Skin epidermis (tissue), 12 donors: ENCODE measurements at regions not wholly inside any gene's neighbourhood (a gene's known extent, or its start where the extent isn't known, plus 50 kb on each side); places are given as distances from the start of the nearest gene placed in this dataset.

Source experiments
- H3K27ac ChIP-seq, 21 experiments: fragments of 200-600 bp; sonication (generic) in 11 of 21; one replicate each; pipeline ENCODE4 v1.5.0; 2020; ENCODE audit warnings: mild to moderate bottlenecking in 3 of 21, inconsistent platforms in 2 of 21, moderate library complexity in 2 of 21
- H3K4me3 ChIP-seq, 7 experiments: fragments of 200-600 bp; sonication (generic) in 2 of 7; one replicate each; pipeline ENCODE4 v1.5.0; 2020; ENCODE audit warnings: inconsistent platforms in 2 of 7, mild to moderate bottlenecking in 2 of 7, moderate library complexity in 1 of 7

DNA sequence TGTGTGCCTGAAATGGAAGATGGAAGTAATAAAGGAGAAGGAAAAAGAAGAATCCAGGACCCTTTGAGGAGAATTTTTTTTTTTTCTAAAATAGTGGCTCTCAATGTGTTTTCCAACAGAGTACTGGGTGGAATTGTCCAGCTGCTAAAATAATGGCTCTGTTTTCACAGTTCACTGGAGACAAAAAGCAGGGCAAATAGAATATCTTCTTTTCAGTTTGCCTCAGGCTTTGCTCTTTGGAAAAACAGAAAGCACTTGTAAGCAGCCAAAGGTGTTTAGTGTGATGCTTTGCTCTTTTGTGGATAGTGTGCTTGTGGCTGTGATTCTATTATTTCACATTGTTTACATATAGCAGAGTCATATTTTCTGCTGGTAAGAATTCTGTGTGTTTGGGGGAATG lies 77.4 kb upstream of the MROH9 start:
- Histone ChIP-seq H3K4me3 (no peak overlapping the region), H3K27ac (no peak overlapping the region)

DNA sequence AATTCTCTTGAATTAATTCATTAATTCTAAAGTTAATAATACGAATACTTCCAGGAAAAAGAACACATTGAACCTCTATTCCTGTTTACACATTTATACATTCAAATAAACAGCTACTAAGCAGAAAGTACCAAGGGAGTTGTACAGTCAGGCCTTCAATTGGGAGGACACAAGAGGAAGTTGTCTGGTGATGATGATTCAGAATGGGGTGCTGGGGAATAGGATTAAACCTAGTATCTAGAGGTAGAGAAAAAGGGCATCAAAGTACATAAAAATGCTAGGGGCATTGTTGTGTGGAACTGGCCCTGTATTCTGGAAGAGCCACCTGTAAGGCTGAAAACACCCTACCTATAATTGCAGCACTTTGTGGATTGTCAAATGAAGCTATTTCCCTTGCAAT lies 71.7 kb upstream of the MROH9 start:
- Histone ChIP-seq H3K27ac (no peak overlapping the region), H3K4me3 (no peak overlapping the region)

DNA sequence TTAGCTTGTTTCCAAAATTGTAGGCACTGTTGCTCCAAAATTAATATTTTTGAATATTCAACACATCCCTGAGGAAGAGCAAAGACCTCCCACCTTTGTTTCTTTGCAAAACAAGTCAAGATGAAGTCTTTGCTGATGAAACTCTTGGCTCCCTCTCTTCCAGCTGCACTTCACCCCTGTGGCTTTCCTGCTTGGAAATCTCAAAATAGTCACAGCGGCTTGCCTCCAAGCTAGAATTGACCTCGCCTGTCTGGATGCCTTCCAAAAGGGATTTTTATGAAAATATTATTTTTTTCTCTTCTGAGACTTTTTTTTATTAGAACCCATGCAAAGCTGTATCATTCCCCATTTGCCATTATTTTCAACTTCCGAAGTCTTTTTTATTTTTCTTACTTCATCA lies 71.1 kb upstream of the MROH9 start:
- Histone ChIP-seq H3K27ac (no peak overlapping the region), H3K4me3 (no peak overlapping the region)

DNA sequence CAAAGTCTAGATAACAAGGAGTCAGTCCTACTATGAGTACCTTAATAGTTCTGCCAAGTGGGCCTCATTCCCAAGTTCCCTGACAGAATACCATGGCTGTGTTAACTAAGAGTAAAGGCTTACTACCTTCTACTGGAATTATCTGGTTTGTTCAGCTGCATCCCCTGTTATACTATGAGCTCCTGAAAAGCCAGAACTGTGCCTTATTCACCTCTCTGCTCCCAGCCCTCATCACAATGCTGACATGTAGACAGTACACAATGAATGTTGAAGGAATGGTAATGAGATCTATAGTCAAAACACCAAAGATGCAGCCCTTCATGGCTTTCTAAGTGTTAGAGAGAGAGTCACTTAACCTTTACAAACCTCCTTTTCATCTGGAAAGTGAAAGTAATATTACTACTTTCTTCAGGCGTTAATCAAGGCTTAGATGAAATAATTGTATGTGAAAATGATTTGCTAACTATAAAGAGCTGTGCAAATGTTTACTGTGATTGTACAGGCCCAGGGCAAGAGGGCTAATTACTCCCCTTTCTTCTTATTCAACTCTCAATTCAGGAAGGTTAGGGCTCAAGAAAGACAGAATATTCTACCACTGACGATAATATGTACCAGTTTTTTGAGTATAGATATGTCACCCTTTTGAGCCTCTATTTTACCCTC lies 70.3 kb upstream of the MROH9 start:
- peak overlapping the region in 1 of 21 experiments; percentile 19 for H3K27ac ChIP-seq
- no peak overlapping the region for H3K4me3 ChIP-seq

DNA sequence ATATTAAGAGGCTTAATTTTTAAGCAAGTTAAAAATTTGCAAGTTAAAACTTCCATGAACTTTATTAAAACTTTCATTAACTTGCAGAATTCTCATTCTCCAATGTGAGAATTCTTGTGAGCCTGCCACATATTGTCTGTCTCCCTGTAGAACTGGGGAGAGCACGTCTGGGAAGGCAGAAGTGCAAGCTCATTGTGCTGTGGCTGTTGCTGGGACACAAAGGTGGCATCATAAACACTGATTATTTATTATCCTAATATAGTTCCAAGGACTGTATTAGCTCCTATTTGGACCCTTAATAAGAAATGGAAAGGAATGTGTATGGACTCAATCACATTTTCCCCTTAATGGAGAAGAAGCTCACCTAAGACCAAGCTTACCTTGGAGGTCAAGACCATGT lies 68.7 kb upstream of the MROH9 start:
- Histone ChIP-seq H3K27ac (no peak overlapping the region), H3K4me3 (no peak overlapping the region)

DNA sequence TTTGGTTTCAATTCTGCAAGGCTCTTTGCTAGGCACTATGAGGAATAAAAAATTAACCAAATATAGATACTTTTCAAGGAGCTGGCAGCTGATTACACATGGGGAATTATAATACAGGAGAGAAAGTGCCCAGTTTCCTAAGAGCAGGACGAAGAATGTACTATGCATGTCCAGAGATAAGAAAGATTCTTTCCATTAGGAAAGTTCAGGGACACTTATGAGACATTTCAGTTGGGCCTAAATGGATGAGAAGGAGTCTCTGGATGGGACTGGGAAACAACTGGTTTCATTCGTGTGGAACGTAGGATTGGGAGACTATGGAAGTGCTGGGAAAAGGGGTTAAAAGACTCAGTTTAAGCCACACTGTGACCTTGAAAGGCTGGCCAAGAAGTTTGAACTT lies 63.5 kb upstream of the MROH9 start:
- no peak overlapping the region for H3K4me3 ChIP-seq
- no peak overlapping the region for H3K27ac ChIP-seq

DNA sequence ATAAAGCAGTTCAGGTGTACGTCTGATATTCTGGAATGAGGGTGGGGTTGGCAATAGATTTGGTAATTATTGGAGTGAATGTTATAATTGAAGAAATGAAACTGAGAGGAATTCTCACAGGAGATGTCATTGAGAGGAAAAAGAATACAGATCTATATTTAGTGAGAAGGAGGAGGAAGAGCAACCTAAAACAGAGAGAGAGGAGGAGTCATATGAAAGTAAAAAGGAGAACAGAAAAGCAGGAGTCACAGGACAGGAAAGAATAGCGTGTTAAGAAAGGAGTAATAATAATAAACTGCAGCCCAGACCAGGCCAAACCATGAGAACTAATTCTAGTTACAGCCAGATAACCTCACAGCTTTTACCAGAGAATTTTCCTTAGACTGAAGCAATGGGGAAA lies 62.7 kb upstream of the MROH9 start:
- H3K27ac ChIP-seq: peak overlapping the region in 1 of 21 experiments; percentile 5
- H3K4me3 ChIP-seq: no peak overlapping the region

DNA sequence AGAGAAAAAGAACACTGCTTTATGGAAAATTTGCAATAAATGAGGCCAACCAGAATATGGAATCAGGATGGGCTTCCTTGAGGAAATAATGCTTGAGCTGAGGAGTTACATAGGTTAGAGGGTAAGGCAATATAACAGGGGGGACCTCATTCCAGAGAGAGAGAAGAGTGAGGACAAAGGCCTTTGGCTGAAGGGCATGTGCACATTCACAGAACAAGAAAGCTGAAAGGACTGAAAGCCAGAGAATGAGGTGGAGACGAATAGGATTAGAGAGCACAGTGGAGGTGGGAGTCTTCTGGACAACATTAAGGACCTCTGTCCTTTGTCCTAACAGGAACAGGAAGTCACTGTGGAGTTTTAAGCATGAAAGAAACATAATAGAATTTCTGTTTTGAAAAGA lies 60.7 kb upstream of the MROH9 start:
- H3K4me3 ChIP-seq: no peak overlapping the region
- no peak overlapping the region for H3K27ac ChIP-seq

DNA sequence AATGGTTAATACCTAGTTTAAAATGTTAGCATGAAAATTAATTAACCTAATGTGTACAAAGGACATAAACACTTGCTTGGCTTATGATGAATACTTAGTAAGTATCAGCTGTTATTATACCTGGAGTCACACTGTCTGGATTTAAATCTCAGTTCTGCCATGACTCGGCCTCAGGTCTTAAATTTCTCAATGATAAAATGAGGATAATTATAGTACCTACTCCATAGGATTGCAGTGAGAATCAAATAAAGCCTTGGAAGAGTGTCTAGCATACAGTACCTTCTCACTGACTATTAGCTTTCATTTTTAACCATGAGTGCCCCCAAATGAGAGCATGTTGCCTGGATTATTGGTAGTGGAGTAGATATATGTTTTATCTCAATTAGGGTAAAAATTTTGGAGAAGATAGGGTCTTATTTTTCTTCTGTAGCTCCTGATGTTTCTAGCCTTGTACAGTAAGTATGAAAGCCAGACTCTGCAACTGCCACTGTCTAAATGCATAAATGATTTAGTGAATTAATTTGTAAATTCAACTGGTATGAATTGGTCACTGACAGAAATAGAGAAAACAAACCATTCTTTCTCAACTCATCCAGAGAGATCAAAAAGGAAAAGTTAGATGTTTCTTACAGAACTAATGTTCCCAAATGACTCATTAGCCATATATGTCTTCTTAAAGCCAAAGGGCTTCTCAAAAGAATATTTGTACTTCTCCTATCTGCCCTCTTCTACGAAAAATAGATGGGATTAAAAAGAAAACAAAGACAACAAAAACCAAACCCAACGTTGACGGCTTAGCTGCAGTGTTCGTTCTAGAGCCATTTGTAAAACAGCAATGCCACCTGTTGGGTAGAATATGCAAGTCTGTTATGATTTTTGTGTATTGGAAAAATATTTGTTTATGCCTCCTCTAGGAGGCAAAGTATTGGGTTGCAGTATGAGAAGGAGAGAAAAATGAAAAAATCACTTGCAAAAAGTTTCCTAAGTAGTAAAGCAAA lies 53.8 kb upstream of the MROH9 start:
- peak overlapping the region in 4 of 21 experiments; percentile 7 to 47 (median 30) for H3K27ac ChIP-seq
- no peak overlapping the region for H3K4me3 ChIP-seq
